IPS DF 6.9 (cell line): ENCODE measurements at regions not wholly inside any gene's neighbourhood (a gene's known extent, or its start where the extent isn't known, plus 50 kb on each side); places are given as distances from the start of the nearest gene placed in this dataset.

Source experiments
- DNase-seq: peaks from one replicate; pipeline ENCODE4 v3.0.0-alpha.2; 2013; ENCODE audit warnings: low read depth, low spot score
- H3K27ac ChIP-seq: one replicate; pipeline ENCODE4 v1.5.1; 2013; ENCODE audit warnings: low read length, control low read depth
- H3K27me3 ChIP-seq: 2 replicates; pipeline ENCODE4 v1.6.1; 2013; ENCODE audit warnings: mild to moderate bottlenecking, low read length; ENCODE audit not compliant: control insufficient read depth, insufficient read depth
- H3K36me3 ChIP-seq: 2 replicates; pipeline ENCODE4 v1.6.1; 2013; ENCODE audit warnings: low read length; ENCODE audit not compliant: control insufficient read depth, insufficient read depth
- H3K4me1 ChIP-seq: 2 replicates; pipeline ENCODE4 v1.6.1; 2013; ENCODE audit warnings: low read length; ENCODE audit not compliant: control insufficient read depth, insufficient read depth
- H3K4me3 ChIP-seq: 2 replicates; pipeline ENCODE4 v1.5.1; 2013; ENCODE audit warnings: mild to moderate bottlenecking, low read length
- H3K9me3 ChIP-seq: 2 replicates; pipeline ENCODE4 v1.6.1; 2013; ENCODE audit warnings: low read length, inconsistent platforms; ENCODE audit not compliant: control insufficient read depth, insufficient read depth
- WGBS: extraction: QIAGEN DNeasy Blood & Tissue Kit; methylation state at CpG from one replicate; pipeline ENCODE4 v1.1.7; 2013; ENCODE audit warnings: mixed read lengths, missing lambda C conversion rate; ENCODE audit not compliant: insufficient read length, insufficient coverage; 5-methylcytosine and 5-hydroxymethylcytosine counted together

- Histone ChIP-seq H3K4me3 (no peak overlapping the region), H3K27ac (no peak overlapping the region), H3K9me3 (no peaks in the 10 kb centered on the region), H3K27me3 (no peaks in the 10 kb centered on the region), H3K36me3 (no peaks in the 10 kb centered on the region), H3K4me1 (no peaks in the 10 kb centered on the region)
- WGBS: no CpG with 5 or more reads among the region's 2 CpGs
- DNase-seq: no peak
Measured at GRCh38 chr9:107720501-107720900, 230.9 kb upstream of the KLF4 start.

- H3K27ac ChIP-seq: no peak overlapping the region
- DNase-seq: no peak
- no peaks in the 10 kb centered on the region for H3K9me3 ChIP-seq
- no peaks in the 10 kb centered on the region for H3K27me3 ChIP-seq
- H3K4me3 ChIP-seq: no peak overlapping the region
- H3K4me1 ChIP-seq: no peaks in the 10 kb centered on the region
- WGBS: no CpG with 5 or more reads among the region's 9 CpGs
- no peaks in the 10 kb centered on the region for H3K36me3 ChIP-seq
Measured at GRCh38 chr9:107717529-107718314, 228.2 kb upstream of the KLF4 start.

DNA sequence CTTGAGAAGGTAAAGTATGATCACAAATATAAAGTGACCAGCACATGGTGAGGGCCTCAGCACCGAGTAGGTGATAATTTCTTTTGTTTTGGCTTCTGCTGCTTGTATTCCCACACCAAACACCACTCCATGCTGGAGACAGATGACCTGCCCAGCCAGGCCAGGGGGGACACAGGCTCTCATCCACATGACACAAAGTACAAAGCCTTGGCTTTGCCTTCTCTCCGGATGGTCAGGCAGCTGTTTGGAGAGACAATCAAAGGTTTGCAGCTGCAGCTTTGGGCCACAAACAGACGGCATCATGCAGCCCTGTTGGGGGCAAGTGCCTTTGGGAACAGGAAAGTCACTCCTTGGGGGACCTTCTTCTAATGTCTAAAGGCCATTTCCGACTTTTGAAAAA, 226.2 kb upstream of the KLF4 start:
- DNase-seq: no peak
- Histone ChIP-seq H3K36me3 (no peaks in the 10 kb centered on the region), H3K4me1 (no peaks in the 10 kb centered on the region), H3K27me3 (no peaks in the 10 kb centered on the region), H3K27ac (no peak overlapping the region), H3K4me3 (no peak overlapping the region), H3K9me3 (no peaks in the 10 kb centered on the region)
- WGBS: no CpG with 5 or more reads among the region's 4 CpGs

DNA sequence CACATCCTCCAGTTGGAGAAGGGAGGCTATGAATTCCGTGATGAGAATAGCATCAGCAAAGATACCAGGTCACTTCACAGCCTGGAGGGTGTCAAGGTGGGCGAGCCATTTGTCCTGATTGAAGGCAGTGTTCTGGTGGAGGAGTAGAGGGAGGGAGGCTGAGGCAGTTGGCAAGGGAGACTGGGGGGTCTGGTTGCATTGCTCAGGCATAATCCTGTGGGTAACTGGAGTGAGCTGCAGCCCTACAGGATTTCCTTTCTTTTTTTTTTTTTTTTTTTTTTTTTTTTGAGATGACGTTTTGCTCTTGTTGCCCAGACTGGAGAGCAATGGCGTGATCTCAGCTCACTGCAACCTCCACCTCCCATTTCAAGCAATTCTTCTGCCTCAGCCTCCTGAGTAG, 223.9 kb upstream of the KLF4 start:
- no CpG with 5 or more reads among the region's 4 CpGs for WGBS
- Histone ChIP-seq H3K27ac (no peak overlapping the region), H3K4me3 (no peak overlapping the region), H3K27me3 (no peaks in the 10 kb centered on the region), H3K4me1 (no peaks in the 10 kb centered on the region), H3K9me3 (no peaks in the 10 kb centered on the region), H3K36me3 (no peaks in the 10 kb centered on the region)
- DNase-seq: no peak

DNA sequence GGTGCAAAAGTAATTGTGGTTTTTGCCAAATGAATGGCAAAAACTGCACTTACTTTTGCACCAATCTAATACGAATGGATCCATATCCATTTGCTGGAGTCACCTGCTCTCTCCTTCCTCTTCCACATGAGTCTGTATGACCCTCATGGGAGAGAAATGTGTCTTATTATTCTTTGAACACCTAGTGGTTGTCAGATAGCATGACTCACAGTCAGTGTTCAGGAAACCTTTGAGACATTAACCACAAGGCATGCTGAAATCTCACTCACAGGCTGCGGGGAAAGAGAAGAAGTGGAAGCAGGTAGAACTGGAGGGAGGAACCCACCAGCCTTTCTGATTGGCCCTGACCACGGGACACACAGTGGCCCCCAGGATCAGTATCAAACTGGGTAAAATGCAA, 222.8 kb upstream of the KLF4 start:
- Histone ChIP-seq H3K36me3 (no peaks in the 10 kb centered on the region), H3K9me3 (no peaks in the 10 kb centered on the region), H3K27ac (no peak overlapping the region), H3K27me3 (no peaks in the 10 kb centered on the region), H3K4me1 (no peaks in the 10 kb centered on the region), H3K4me3 (no peak overlapping the region)
- WGBS: no CpG with 5 or more reads among the region's 3 CpGs
- no peak for DNase-seq

- Histone ChIP-seq H3K36me3 (no peaks in the 10 kb centered on the region), H3K27me3 (no peaks in the 10 kb centered on the region), H3K4me1 (no peaks in the 10 kb centered on the region), H3K27ac (no peak overlapping the region), H3K4me3 (no peak overlapping the region), H3K9me3 (no peaks in the 10 kb centered on the region)
- no CpG with 5 or more reads among the region's 6 CpGs for WGBS
- no peak for DNase-seq
Measured at GRCh38 chr9:107711542-107711941, 222.0 kb upstream of the KLF4 start.

- no peak for DNase-seq
- H3K27ac ChIP-seq: no peak overlapping the region
- no peaks in the 10 kb centered on the region for H3K9me3 ChIP-seq
- H3K27me3 ChIP-seq: no peaks in the 10 kb centered on the region
- no peak overlapping the region for H3K4me3 ChIP-seq
- H3K36me3 ChIP-seq: no peaks in the 10 kb centered on the region
- H3K4me1 ChIP-seq: no peaks in the 10 kb centered on the region
- WGBS: no CpG with 5 or more reads among the region's 2 CpGs
Measured at GRCh38 chr9:107710953-107711352, 221.4 kb upstream of the KLF4 start.

DNA sequence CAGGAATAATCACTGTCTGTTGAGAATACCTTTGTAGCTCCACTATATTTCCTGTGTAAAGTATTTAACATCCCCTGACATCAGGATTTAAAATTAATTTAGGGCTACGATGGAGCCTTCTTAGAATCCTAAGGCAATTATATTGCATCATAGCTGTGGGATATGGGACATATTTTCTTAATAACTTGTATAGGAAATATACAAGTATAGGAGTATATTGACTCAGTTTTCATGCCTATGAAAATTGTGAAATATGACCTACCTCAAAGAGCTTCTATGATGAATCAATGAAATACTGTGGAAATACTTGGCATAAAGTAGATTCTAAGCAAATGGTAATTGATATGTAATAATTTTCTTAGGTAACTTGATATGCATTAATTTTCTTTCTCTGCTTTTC, 221.0 kb upstream of the KLF4 start:
- H3K36me3 ChIP-seq: no peaks in the 10 kb centered on the region
- H3K9me3 ChIP-seq: no peaks in the 10 kb centered on the region
- DNase-seq: no peak
- WGBS: no CpG with 5 or more reads among the region's 1 CpG
- H3K4me1 ChIP-seq: no peaks in the 10 kb centered on the region
- H3K27me3 ChIP-seq: no peaks in the 10 kb centered on the region
- no peak overlapping the region for H3K27ac ChIP-seq
- no peak overlapping the region for H3K4me3 ChIP-seq

GRCh38 chr9:107708791-107709190, 219.2 kb upstream of the KLF4 start:
- H3K36me3 ChIP-seq: no peaks in the 10 kb centered on the region
- no peaks in the 10 kb centered on the region for H3K27me3 ChIP-seq
- WGBS: no CpG with 5 or more reads among the region's 2 CpGs
- H3K9me3 ChIP-seq: no peaks in the 10 kb centered on the region
- no peak for DNase-seq
- H3K4me1 ChIP-seq: no peaks in the 10 kb centered on the region
- no peak overlapping the region for H3K27ac ChIP-seq
- H3K4me3 ChIP-seq: no peak overlapping the region

DNA sequence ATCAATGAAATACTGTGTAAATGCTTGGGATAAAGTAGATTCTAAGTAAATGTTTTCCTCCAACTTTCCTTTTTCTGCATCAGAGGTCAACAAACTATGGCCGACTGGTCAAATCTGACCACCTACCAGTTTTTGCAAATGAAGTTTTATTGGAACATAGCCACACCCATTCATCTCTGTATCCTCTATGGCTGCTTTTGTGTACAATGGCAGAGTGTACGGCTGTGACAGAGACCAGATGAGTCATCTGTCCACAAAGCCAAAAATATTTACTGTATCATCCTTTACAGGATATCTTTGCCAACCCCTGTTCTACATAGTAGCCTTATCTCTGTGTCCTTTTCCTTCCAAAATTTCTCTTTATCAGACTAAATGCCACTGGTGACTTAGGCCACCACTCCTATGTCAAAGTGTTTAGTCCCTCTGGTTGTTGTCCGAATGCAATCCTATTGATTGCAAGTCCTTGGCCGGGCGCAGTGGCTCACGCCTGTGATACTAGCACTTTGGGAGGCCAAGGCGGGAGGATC, 218.4 kb upstream of the KLF4 start:
- DNase-seq: no peak
- no peaks in the 10 kb centered on the region for H3K4me1 ChIP-seq
- WGBS: no CpG with 5 or more reads among the region's 7 CpGs

DNA sequence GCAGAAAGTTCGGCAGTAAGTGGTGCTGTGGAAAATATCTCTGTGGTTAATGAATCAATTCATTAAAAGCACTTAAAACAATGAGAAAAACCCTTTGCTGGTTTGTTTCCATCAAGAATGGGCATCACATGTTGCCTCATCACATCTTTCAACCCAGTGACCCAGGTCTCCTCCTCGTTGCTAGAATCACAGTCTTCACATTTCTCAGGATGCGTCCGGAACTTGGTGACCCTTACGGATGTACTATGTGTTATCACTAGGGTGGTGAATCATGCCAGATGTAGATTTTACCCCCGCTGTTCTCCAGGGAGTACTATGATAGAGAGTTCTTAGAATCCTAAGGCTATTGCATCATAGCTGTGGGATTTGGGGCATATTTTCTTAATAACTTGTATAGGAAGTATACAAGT, 217.9 kb upstream of the KLF4 start:
- no peaks in the 10 kb centered on the region for H3K4me1 ChIP-seq
- WGBS: no CpG with 5 or more reads among the region's 6 CpGs
- H3K9me3 ChIP-seq: no peaks in the 10 kb centered on the region
- no peak overlapping the region for H3K27ac ChIP-seq
- H3K27me3 ChIP-seq: no peaks in the 10 kb centered on the region
- no peak overlapping the region for H3K4me3 ChIP-seq
- DNase-seq: no peak
- no peaks in the 10 kb centered on the region for H3K36me3 ChIP-seq

More for the DNA sequence above, 218.4 kb upstream of the KLF4 start:
- Histone ChIP-seq H3K27me3 (no peaks in the 10 kb centered on the region), H3K9me3 (no peaks in the 10 kb centered on the region), H3K36me3 (no peaks in the 10 kb centered on the region), H3K27ac (no peak overlapping the region), H3K4me3 (no peak overlapping the region)
